ENCODE measurements at regions not wholly inside any gene's neighbourhood (a gene's known extent, or its start where the extent isn't known, plus 50 kb on each side); places are given as distances from the start of the nearest gene placed in this dataset.

GRCh38 chr5:135707302-135707701 lies 127.2 kb upstream of the SLC25A48 start:
- no peaks in the 10 kb centered on the region for H3K9me3 ChIP-seq
- no peak overlapping the region for H3K4me3 ChIP-seq
- intact Hi-C loops (cut with DNase I) = no loop called here
- no peak overlapping the region for H3K27ac ChIP-seq
- ATAC-seq = no peak
- WGBS, 2 donors = 92 to 94% methylated on average over 5 of the region's 5 CpGs
- H3K4me1 ChIP-seq = peaks cover 18% of the 10 kb centered on the region
- TF ChIP-seq POLR2A (IDR thresholded peaks at IDR 0.05) = no peak
- no peak for TF ChIP-seq CTCF (IDR thresholded peaks at IDR 0.05)
- no peaks in the 10 kb centered on the region for H3K36me3 ChIP-seq (replicated peaks in 1 of 2; ENCODE audit: insufficient read depth in 1 of 2, low read depth in 2 of 2)
- no peaks in the 10 kb centered on the region for H3K27me3 ChIP-seq
- DNase-seq = no peak

- TF ChIP-seq POLR2A (IDR thresholded peaks at IDR 0.05) (no peak), CTCF (IDR thresholded peaks at IDR 0.05) (no peak)
- DNase-seq (no peak), ATAC-seq (no peak)
- no peaks in the 10 kb centered on the region for H3K27me3 ChIP-seq
- H3K27ac ChIP-seq = no peak overlapping the region
- H3K9me3 ChIP-seq = no peaks in the 10 kb centered on the region
- intact Hi-C loops (cut with DNase I) = no loop called here
- no peaks in the 10 kb centered on the region for H3K36me3 ChIP-seq (replicated peaks in 1 of 2; ENCODE audit: insufficient read depth in 1 of 2, low read depth in 2 of 2)
- 88 to 93% methylated on average over 3 to 4 of the region's 4 CpGs for WGBS, 2 donors
- peaks cover 18% of the 10 kb centered on the region for H3K4me1 ChIP-seq
- H3K4me3 ChIP-seq = no peak overlapping the region
These were observed 127.6 kb upstream of the SLC25A48 start for GRCh38 chr5:135706893-135707292.

- Histone ChIP-seq H3K4me3 (no peak overlapping the region), H3K4me1 (peaks cover 18% of the 10 kb centered on the region), H3K36me3 (replicated peaks in 1 of 2; ENCODE audit: insufficient read depth in 1 of 2, low read depth in 2 of 2) (no peaks in the 10 kb centered on the region), H3K27me3 (no peaks in the 10 kb centered on the region), H3K9me3 (no peaks in the 10 kb centered on the region), H3K27ac (no peak overlapping the region)
- WGBS, 2 donors = 93 to 98% methylated on average over 7 to 8 of the region's 8 CpGs
- DNase-seq (no peak), ATAC-seq (no peak)
- intact Hi-C loops (cut with DNase I) = no loop called here
- TF ChIP-seq POLR2A (IDR thresholded peaks at IDR 0.05) (no peak), CTCF (IDR thresholded peaks at IDR 0.05) (no peak)
These were observed 127.7 kb upstream of the CXCL14 start for GRCh38 chr5:135706474-135706873.

- Histone ChIP-seq H3K27ac (peak overlapping the region in 3 of 4 donors; percentile 38 to 72 (median 58)), H3K9me3 (no peaks in the 10 kb centered on the region), H3K4me1 (peaks cover 18% of the 10 kb centered on the region), H3K36me3 (replicated peaks in 1 of 2; ENCODE audit: insufficient read depth in 1 of 2, low read depth in 2 of 2) (no peaks in the 10 kb centered on the region), H3K27me3 (no peaks in the 10 kb centered on the region), H3K4me3 (no peak overlapping the region)
- DNase-seq (peak; percentile 56 to 77 (median 67)), ATAC-seq (peak; percentile 85)
- intact Hi-C loops (cut with DNase I) = no loop called here
- no peak for TF ChIP-seq CTCF (IDR thresholded peaks at IDR 0.05)
- peak in 1 of 3 donors; percentile 12 for TF ChIP-seq POLR2A (IDR thresholded peaks at IDR 0.05)
- WGBS, 2 donors = 35 to 37% methylated on average over 5 of the region's 5 CpGs
These were observed 127.2 kb upstream of the CXCL14 start for GRCh38 chr5:135705941-135706466.

GRCh38 chr5:135705141-135705631 lies 126.4 kb upstream of the CXCL14 start:
- H3K27me3 ChIP-seq = no peaks in the 10 kb centered on the region
- no peak overlapping the region for H3K4me3 ChIP-seq
- peak overlapping the region in 3 of 4 donors; percentile 38 to 72 (median 58) for H3K27ac ChIP-seq
- ATAC-seq = peak; percentile 58
- no peaks in the 10 kb centered on the region for H3K9me3 ChIP-seq
- DNase-seq = peak in 3 of 4 donors; percentile 34 to 56 (median 49)
- TF ChIP-seq POLR2A (IDR thresholded peaks at IDR 0.05) (no peak), CTCF (IDR thresholded peaks at IDR 0.05) (peak in 1 of 7 experiments; percentile 14)
- H3K4me1 ChIP-seq = peaks cover 18% of the 10 kb centered on the region
- intact Hi-C loops (cut with DNase I) = no loop called here
- WGBS, 2 donors = 49 to 53% methylated on average over 5 of the region's 5 CpGs
- H3K36me3 ChIP-seq (replicated peaks in 1 of 2; ENCODE audit: insufficient read depth in 1 of 2, low read depth in 2 of 2) = no peaks in the 10 kb centered on the region

Measured in body of pancreas (tissue), 4 donors.